Neural cell (in vitro differentiated cells): ENCODE measurements at regions not wholly inside any gene's neighbourhood (a gene's known extent, or its start where the extent isn't known, plus 50 kb on each side); places are given as distances from the start of the nearest gene placed in this dataset.

ENCODE experiments used
- H2AFZ ChIP-seq: fragments of 200-600, 300-800 bp; sonication (generic), shearing (Covaris generic); 2 replicates; pipeline ENCODE4 v1.6.0; 2014; ENCODE audit warnings: low read depth, mild to moderate bottlenecking, antibody characterized with exemption, low read length, moderate library complexity
- H3F3A ChIP-seq: fragments of 200-600 bp; shearing (Covaris generic); 2 replicates; pipeline ENCODE4 v1.6.1; 2016; ENCODE audit warnings: mild to moderate bottlenecking, moderate library complexity, mixed read lengths, antibody characterized with exemption, low read length; ENCODE audit not compliant: insufficient read depth, poor library complexity, severe bottlenecking
- H3K27ac ChIP-seq: fragments of 200-600, 300-800 bp; sonication (generic), shearing (Covaris generic); 2 replicates; pipeline ENCODE4 v1.5.1; 2014; ENCODE audit warnings: mild to moderate bottlenecking, low read length, moderate library complexity
- H3K27me3 ChIP-seq: fragments of 300-800, 200-600 bp; sonication (generic), shearing (Covaris generic); 2 replicates; pipeline ENCODE4 v1.6.0; 2014; ENCODE audit warnings: mild to moderate bottlenecking, low read depth, low read length, moderate library complexity; ENCODE audit not compliant: insufficient read depth
- H3K36me3 ChIP-seq: fragments of 300-800, 200-600 bp; sonication (generic), shearing (Covaris generic); 2 replicates; pipeline ENCODE4 v1.5.1; 2014; ENCODE audit warnings: mild to moderate bottlenecking, antibody characterized with exemption, low read length, moderate library complexity; ENCODE audit not compliant: insufficient read depth
- H3K4me2 ChIP-seq: fragments of 300-800, 200-600 bp; sonication (generic), shearing (Covaris generic); 2 replicates; pipeline ENCODE4 v1.6.0; 2014; ENCODE audit warnings: mild to moderate bottlenecking, low read length
- H3K4me3 ChIP-seq: fragments of 300-800, 200-600 bp; sonication (generic), shearing (Covaris generic); 2 replicates; pipeline ENCODE4 v1.5.1; 2014; ENCODE audit warnings: mild to moderate bottlenecking, low read length, moderate library complexity
- H3K79me2 ChIP-seq: fragments of 200-600 bp; shearing (Covaris generic); replicated peaks from 2 replicates; pipeline ENCODE4 v1.6.0; 2014; ENCODE audit warnings: mild to moderate bottlenecking, low read length, moderate library complexity; ENCODE audit not compliant: insufficient read depth
- H3K9ac ChIP-seq: fragments of 300-800, 200-600 bp; sonication (generic), shearing (Covaris generic); 2 replicates; pipeline ENCODE4 v1.6.1; 2016; ENCODE audit warnings: mild to moderate bottlenecking, low read length, mixed read lengths
- H3K9me2 ChIP-seq: fragments of 200-600 bp; shearing (Covaris generic); 2 replicates; pipeline ENCODE4 v1.6.1; 2016; ENCODE audit warnings: mild to moderate bottlenecking, low read length, mixed read lengths; ENCODE audit not compliant: insufficient read depth
- H3K9me3 ChIP-seq: fragments of 200-600, 300-800 bp; sonication (generic), shearing (Covaris generic); 2 replicates; pipeline ENCODE4 v1.6.1; 2016; ENCODE audit warnings: mild to moderate bottlenecking, mixed run types, low read length, moderate library complexity, mixed read lengths
- H4K20me1 ChIP-seq: fragments of 200-600 bp; shearing (Covaris generic); 2 replicates; pipeline ENCODE4 v1.6.1; 2016; ENCODE audit warnings: mild to moderate bottlenecking, mixed run types; ENCODE audit not compliant: insufficient read depth
- EP300 ChIP-seq: fragments of 450-650 bp; conservative IDR thresholded peaks from 2 replicates; pipeline ENCODE4 v1.6.1; 2014; ENCODE audit warnings: antibody characterized with exemption, mild to moderate bottlenecking, moderate library complexity; ENCODE audit not compliant: poor library complexity, severe bottlenecking
- EZH2 ChIP-seq: fragments of 200-600, 300-800 bp; shearing (Covaris generic), sonication (generic); IDR thresholded peaks from 2 replicates; pipeline ENCODE4 v1.6.1; 2014; ENCODE audit warnings: antibody characterized with exemption, low read length, borderline replicate concordance, mild to moderate bottlenecking; ENCODE audit not compliant: insufficient read depth, poor library complexity, severe bottlenecking
- MXI1 ChIP-seq: fragments of 450-650 bp; conservative IDR thresholded peaks from 2 replicates; pipeline ENCODE4 v1.6.1; 2014; ENCODE audit warnings: antibody characterized with exemption, mild to moderate bottlenecking; ENCODE audit not compliant: poor library complexity, severe bottlenecking
- POLR2AphosphoS5 ChIP-seq: IDR thresholded peaks from 2 replicates; pipeline ENCODE4 v1.6.1; 2012
- RAD21 ChIP-seq: fragments of 450-650 bp; conservative IDR thresholded peaks from 2 replicates; pipeline ENCODE4 v1.6.1; 2014; ENCODE audit warnings: antibody characterized with exemption, mild to moderate bottlenecking, moderate library complexity
- SMC3 ChIP-seq: fragments of 450-650 bp; conservative IDR thresholded peaks from 2 replicates; pipeline ENCODE4 v1.6.1; 2014; ENCODE audit warnings: antibody characterized with exemption, mild to moderate bottlenecking, moderate library complexity; ENCODE audit not compliant: poor library complexity
- TAF1 ChIP-seq: IDR thresholded peaks from 2 replicates; pipeline ENCODE4 v1.6.1; 2012; ENCODE audit warnings: low read depth
- TF ChIP-seq, protein P1 (sequence below): IDR thresholded peaks from 2 replicates; pipeline ENCODE4 v1.6.1; 2012; ENCODE audit warnings: borderline replicate concordance
- TF ChIP-seq, protein P2 (sequence below): fragments of 450-650 bp; IDR thresholded peaks from 2 replicates; pipeline ENCODE4 v1.5.1; 2014; ENCODE audit warnings: antibody characterized with exemption, mild to moderate bottlenecking, moderate library complexity; ENCODE audit not compliant: poor library complexity, severe bottlenecking

DNA sequence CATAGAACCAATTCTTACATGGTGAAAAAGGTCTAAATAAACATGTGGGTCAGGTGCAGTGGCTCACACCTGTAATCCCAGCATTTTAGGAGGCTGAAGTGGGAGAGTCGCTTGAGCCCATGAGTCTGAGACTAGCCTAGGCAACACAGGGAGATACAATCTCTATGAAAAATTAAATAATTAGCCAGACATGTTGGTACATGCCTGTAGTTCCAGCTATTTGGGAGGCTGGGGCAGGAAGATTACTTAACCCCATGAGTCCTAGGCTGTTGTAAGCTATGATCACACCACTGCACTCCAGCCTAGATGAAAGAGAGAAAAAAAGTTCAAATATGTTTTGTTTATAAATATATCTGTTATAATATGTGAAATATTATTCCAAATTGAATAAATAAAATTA lies 643.6 kb downstream of the IPMK start:
- Histone ChIP-seq H3K9me2 (no peaks in the 10 kb centered on the region), H3K9me3 (no peaks in the 10 kb centered on the region), H2AFZ (no peak overlapping the region), H3F3A (no peaks in the 10 kb centered on the region), H4K20me1 (no peaks in the 10 kb centered on the region), H3K27me3 (no peaks in the 10 kb centered on the region), H3K4me3 (no peak overlapping the region), H3K9ac (no peak overlapping the region), H3K36me3 (no peaks in the 10 kb centered on the region), H3K27ac (no peak overlapping the region), H3K79me2 (no peaks in the 10 kb centered on the region), H3K4me2 (no peak overlapping the region)
- TF ChIP-seq TAF1 (no peak), MXI1 (no peak), RAD21 (no peak)

DNA sequence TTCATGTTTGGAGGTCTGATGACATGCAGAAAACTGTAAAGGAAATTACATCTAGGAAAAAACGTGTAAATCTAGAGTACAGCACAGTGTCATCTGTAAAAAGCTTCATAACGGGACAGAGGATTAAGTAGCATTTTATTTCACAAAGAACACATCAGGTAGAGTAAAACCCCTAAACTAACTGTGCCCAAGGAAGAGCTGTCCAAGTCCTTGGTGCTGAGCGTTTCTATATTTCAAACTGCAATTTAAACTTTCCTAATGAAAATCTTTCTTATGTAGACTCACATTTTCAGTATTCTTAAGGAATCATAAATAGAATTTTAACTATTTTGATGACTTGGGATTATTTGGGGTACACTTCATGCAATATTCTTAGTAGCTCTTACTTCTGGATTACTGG lies 646.2 kb downstream of the IPMK start:
- H3K9me2 ChIP-seq: no peaks in the 10 kb centered on the region
- no peak overlapping the region for H3K9ac ChIP-seq
- no peaks in the 10 kb centered on the region for H3K79me2 ChIP-seq
- H3K4me2 ChIP-seq: no peak overlapping the region
- no peaks in the 10 kb centered on the region for H4K20me1 ChIP-seq
- no peak overlapping the region for H3K4me3 ChIP-seq
- TF ChIP-seq MXI1: no peak
- no peak for TF ChIP-seq EP300
- TF ChIP-seq, protein P1, sequence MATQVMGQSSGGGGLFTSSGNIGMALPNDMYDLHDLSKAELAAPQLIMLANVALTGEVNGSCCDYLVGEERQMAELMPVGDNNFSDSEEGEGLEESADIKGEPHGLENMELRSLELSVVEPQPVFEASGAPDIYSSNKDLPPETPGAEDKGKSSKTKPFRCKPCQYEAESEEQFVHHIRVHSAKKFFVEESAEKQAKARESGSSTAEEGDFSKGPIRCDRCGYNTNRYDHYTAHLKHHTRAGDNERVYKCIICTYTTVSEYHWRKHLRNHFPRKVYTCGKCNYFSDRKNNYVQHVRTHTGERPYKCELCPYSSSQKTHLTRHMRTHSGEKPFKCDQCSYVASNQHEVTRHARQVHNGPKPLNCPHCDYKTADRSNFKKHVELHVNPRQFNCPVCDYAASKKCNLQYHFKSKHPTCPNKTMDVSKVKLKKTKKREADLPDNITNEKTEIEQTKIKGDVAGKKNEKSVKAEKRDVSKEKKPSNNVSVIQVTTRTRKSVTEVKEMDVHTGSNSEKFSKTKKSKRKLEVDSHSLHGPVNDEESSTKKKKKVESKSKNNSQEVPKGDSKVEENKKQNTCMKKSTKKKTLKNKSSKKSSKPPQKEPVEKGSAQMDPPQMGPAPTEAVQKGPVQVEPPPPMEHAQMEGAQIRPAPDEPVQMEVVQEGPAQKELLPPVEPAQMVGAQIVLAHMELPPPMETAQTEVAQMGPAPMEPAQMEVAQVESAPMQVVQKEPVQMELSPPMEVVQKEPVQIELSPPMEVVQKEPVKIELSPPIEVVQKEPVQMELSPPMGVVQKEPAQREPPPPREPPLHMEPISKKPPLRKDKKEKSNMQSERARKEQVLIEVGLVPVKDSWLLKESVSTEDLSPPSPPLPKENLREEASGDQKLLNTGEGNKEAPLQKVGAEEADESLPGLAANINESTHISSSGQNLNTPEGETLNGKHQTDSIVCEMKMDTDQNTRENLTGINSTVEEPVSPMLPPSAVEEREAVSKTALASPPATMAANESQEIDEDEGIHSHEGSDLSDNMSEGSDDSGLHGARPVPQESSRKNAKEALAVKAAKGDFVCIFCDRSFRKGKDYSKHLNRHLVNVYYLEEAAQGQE: no peak
- no peak for TF ChIP-seq TAF1
- TF ChIP-seq RAD21: no peak
- TF ChIP-seq POLR2AphosphoS5: no peak
- TF ChIP-seq EZH2: no peak
- TF ChIP-seq, protein P2, sequence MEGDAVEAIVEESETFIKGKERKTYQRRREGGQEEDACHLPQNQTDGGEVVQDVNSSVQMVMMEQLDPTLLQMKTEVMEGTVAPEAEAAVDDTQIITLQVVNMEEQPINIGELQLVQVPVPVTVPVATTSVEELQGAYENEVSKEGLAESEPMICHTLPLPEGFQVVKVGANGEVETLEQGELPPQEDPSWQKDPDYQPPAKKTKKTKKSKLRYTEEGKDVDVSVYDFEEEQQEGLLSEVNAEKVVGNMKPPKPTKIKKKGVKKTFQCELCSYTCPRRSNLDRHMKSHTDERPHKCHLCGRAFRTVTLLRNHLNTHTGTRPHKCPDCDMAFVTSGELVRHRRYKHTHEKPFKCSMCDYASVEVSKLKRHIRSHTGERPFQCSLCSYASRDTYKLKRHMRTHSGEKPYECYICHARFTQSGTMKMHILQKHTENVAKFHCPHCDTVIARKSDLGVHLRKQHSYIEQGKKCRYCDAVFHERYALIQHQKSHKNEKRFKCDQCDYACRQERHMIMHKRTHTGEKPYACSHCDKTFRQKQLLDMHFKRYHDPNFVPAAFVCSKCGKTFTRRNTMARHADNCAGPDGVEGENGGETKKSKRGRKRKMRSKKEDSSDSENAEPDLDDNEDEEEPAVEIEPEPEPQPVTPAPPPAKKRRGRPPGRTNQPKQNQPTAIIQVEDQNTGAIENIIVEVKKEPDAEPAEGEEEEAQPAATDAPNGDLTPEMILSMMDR: no peak
- TF ChIP-seq SMC3: no peak
- no peaks in the 10 kb centered on the region for H3K36me3 ChIP-seq
- H3K27me3 ChIP-seq: no peaks in the 10 kb centered on the region
- no peak overlapping the region for H2AFZ ChIP-seq
- no peaks in the 10 kb centered on the region for H3F3A ChIP-seq
- no peak overlapping the region for H3K27ac ChIP-seq
- H3K9me3 ChIP-seq: no peaks in the 10 kb centered on the region

DNA sequence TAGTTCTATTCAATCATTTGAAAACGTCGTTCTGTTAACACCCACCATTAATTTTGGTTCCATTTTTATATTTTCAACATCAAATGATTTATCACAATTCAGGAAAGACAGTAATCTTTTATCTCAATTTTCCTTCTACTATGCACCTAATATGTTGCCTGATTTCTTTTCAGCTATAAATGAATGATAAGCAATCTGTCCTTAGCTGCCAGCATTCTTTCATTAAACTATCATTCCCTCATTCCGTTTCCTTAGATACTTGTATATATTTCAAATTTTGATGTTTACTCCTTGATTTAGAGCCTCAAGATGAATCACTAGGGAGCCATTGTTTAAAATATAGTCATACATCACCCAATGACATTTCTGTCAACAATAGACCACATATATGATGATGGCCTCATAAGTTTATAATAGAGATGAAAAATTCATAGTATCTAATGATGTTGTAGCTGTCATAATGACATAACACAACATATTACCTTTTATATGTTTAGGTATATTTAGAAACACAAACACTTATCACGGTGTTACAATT lies 661.7 kb downstream of the IPMK start:
- H3K4me2 ChIP-seq: no peak overlapping the region
- H3K79me2 ChIP-seq: no peaks in the 10 kb centered on the region
- no peaks in the 10 kb centered on the region for H3K9me3 ChIP-seq
- TF ChIP-seq, protein P1: no peak
- TF ChIP-seq, protein P2: no peak
- TF ChIP-seq EZH2: no peak
- no peak for TF ChIP-seq MXI1
- TF ChIP-seq RAD21: no peak
- TF ChIP-seq EP300: no peak
- TF ChIP-seq POLR2AphosphoS5: no peak
- TF ChIP-seq TAF1: no peak
- no peak for TF ChIP-seq SMC3
- H2AFZ ChIP-seq: no peak overlapping the region
- H3K36me3 ChIP-seq: no peaks in the 10 kb centered on the region
- no peaks in the 10 kb centered on the region for H3K9me2 ChIP-seq
- no peaks in the 10 kb centered on the region for H3F3A ChIP-seq
- no peak overlapping the region for H3K4me3 ChIP-seq
- H3K9ac ChIP-seq: no peak overlapping the region
- H3K27me3 ChIP-seq: no peaks in the 10 kb centered on the region
- H3K27ac ChIP-seq: no peak overlapping the region
- H4K20me1 ChIP-seq: no peaks in the 10 kb centered on the region
